Mucosa of rectum (tissue), 2 donors: ENCODE measurements at regions not wholly inside any gene's neighbourhood (a gene's known extent, or its start where the extent isn't known, plus 50 kb on each side); places are given as distances from the start of the nearest gene placed in this dataset.

Experiments
- H3K27ac ChIP-seq, 2 donors: one replicate each; pipeline ENCODE4 v1.7.0; 2013; ENCODE audit warnings: inconsistent platforms in 2 of 2, low read depth in 2 of 2, low read length in 2 of 2
- H3K27me3 ChIP-seq, 2 donors: one replicate each; pipeline ENCODE4 v1.7.0; 2013; ENCODE audit warnings: low read length in 2 of 2; ENCODE audit not compliant: control insufficient read depth in 2 of 2, insufficient read depth in 2 of 2
- H3K36me3 ChIP-seq, 2 donors: one replicate each; pipeline ENCODE4 v1.7.0; 2013; ENCODE audit warnings: low read length in 2 of 2; ENCODE audit not compliant: control insufficient read depth in 2 of 2, insufficient read depth in 2 of 2
- H3K4me1 ChIP-seq, 2 donors: one replicate each; pipeline ENCODE4 v1.7.0; 2013; ENCODE audit warnings: low read length in 2 of 2, mild to moderate bottlenecking in 1 of 2; ENCODE audit not compliant: control insufficient read depth in 2 of 2, insufficient read depth in 2 of 2
- H3K4me3 ChIP-seq, 2 donors: one replicate each; pipeline ENCODE4 v1.7.0; 2013; ENCODE audit warnings: low read length in 2 of 2
- H3K9ac ChIP-seq, 2 donors: one replicate each; pipeline ENCODE4 v1.7.0; 2013; ENCODE audit warnings: low read length in 2 of 2, low read depth in 1 of 2, mild to moderate bottlenecking in 1 of 2
- H3K9me3 ChIP-seq, 2 donors: one replicate each; pipeline ENCODE4 v1.7.0; 2013; ENCODE audit warnings: low read length in 2 of 2; ENCODE audit not compliant: control insufficient read depth in 2 of 2
- donor health status: healthy.
- donor health status: Normal muscosa, but diverticular disease.

GRCh38 chr4:140302151-140302859 lies 71.1 kb upstream of the SCOC start:
- Histone ChIP-seq H3K9me3 (no peaks in the 10 kb centered on the region), H3K4me3 (no peak overlapping the region), H3K9ac (no peak overlapping the region), H3K4me1 (peaks cover 4 to 11% of the 10 kb centered on the region in 2 donors), H3K36me3 (no peaks in the 10 kb centered on the region), H3K27me3 (no peaks in the 10 kb centered on the region), H3K27ac (no peak overlapping the region)

GRCh38 chr4:140300271-140300970 lies 73.0 kb upstream of the SCOC start:
- Histone ChIP-seq H3K27ac (no peak overlapping the region), H3K4me3 (no peak overlapping the region), H3K27me3 (no peaks in the 10 kb centered on the region), H3K9ac (no peak overlapping the region), H3K4me1 (peaks cover 4 to 6% of the 10 kb centered on the region in 2 donors), H3K36me3 (no peaks in the 10 kb centered on the region), H3K9me3 (no peaks in the 10 kb centered on the region)

DNA sequence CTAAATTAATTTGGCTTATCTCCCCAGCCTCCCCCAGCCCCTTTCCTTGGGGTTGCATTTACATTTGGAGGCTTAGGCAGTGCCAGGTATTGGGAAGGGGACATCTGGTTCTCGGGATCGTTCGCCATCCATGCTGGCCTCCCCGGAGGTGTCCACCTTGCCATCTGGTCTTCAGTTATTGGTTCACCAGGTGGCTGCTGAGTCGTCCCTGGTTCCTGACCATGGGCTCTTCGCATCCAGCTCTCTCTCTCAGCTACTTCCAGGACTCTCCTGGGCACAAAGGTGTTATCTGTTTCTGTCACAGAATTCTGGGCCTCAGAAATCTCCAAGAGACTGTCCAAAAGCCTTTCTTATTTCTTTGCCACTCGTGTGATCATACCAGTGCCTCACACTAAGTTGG lies 75.4 kb upstream of the SCOC start:
- Histone ChIP-seq H3K27ac (no peak overlapping the region), H3K27me3 (no peaks in the 10 kb centered on the region), H3K9me3 (no peaks in the 10 kb centered on the region), H3K36me3 (no peaks in the 10 kb centered on the region), H3K4me3 (no peak overlapping the region), H3K9ac (no peak overlapping the region), H3K4me1 (no peaks in the 10 kb centered on the region)

DNA sequence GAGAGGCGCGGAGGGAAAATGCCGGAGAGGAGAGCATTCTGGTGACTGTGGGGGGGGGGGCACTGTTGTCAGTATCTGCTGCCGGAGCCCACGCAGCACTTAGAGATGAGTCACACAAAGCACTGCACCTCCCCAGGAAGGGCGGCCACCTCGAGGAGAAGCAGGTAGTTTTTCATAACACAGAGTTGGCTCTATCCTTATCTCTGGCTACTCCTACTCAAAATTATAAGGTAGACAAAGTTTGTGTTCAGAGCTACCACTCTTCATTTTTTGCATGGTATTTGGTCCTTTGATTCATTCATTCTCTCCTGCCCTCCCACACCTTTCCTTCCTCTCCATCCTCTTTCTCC lies 76.2 kb upstream of the SCOC start:
- Histone ChIP-seq H3K4me1 (no peaks in the 10 kb centered on the region), H3K9ac (no peak overlapping the region), H3K9me3 (no peaks in the 10 kb centered on the region), H3K27me3 (no peaks in the 10 kb centered on the region), H3K4me3 (no peak overlapping the region), H3K36me3 (no peaks in the 10 kb centered on the region), H3K27ac (no peak overlapping the region)

DNA sequence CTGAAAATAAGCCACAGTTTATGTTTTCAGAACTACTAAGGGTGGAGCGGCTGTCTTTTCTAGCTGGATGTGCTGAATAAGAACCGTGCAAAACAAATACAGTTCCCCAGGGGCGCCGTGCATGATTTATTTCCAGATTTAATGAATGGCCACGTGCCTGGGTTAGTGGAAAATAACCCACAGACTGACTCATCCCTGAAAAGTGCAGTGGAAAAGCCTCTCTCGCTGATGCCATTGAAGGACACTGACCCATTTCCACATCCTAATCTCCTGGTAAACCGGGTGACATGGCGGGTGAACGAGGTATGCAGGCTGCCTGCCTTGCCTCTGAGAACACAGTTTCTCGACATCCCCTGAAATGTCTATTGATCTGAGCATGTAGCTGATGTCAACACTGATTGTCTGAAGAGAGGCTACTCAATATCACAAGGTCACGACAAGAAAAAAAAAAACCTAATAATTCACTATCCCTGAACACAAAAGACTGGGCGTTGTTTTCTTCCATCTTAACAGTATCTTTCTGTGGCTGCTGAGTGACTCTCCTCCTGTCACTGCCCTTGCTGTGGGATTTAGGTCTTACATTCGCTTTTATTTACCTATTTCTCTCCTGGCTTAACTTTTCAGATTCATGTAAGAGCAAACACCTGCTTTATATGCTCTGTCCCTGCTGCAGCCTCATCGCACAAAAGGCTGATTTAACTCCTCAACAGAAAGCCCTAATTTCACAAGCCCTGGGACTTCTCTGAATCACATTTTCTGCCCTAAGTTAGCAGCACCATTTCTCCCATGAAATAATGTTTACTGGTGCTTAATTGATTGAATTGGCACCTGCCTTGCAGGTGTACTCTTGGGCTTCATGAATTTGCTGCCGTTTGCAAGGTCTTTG lies 76.9 kb upstream of the SCOC start:
- H3K9ac ChIP-seq: no peak overlapping the region
- H3K9me3 ChIP-seq: no peaks in the 10 kb centered on the region
- H3K27ac ChIP-seq: no peak overlapping the region
- H3K4me3 ChIP-seq: no peak overlapping the region
- H3K27me3 ChIP-seq: no peaks in the 10 kb centered on the region
- no peaks in the 10 kb centered on the region for H3K36me3 ChIP-seq
- H3K4me1 ChIP-seq: no peaks in the 10 kb centered on the region

GRCh38 chr4:140293979-140294378 lies 79.5 kb upstream of the SCOC start:
- Histone ChIP-seq H3K4me3 (no peak overlapping the region), H3K9me3 (no peaks in the 10 kb centered on the region), H3K27me3 (no peaks in the 10 kb centered on the region), H3K9ac (no peak overlapping the region), H3K36me3 (no peaks in the 10 kb centered on the region), H3K4me1 (no peaks in the 10 kb centered on the region), H3K27ac (no peak overlapping the region)

GRCh38 chr4:140291259-140291658 lies 82.2 kb upstream of the SCOC start:
- H3K27ac ChIP-seq: no peak overlapping the region
- H3K36me3 ChIP-seq: no peaks in the 10 kb centered on the region
- H3K4me1 ChIP-seq: no peaks in the 10 kb centered on the region
- H3K9me3 ChIP-seq: no peaks in the 10 kb centered on the region
- no peak overlapping the region for H3K4me3 ChIP-seq
- no peaks in the 10 kb centered on the region for H3K27me3 ChIP-seq
- H3K9ac ChIP-seq: no peak overlapping the region

- H3K27me3 ChIP-seq: no peaks in the 10 kb centered on the region
- no peaks in the 10 kb centered on the region for H3K36me3 ChIP-seq
- no peak overlapping the region for H3K4me3 ChIP-seq
- H3K9me3 ChIP-seq: no peaks in the 10 kb centered on the region
- no peaks in the 10 kb centered on the region for H3K4me1 ChIP-seq
- H3K9ac ChIP-seq: no peak overlapping the region
- no peak overlapping the region for H3K27ac ChIP-seq
Observed at GRCh38 chr4:140289486-140289885, 84.0 kb upstream of the SCOC start.

GRCh38 chr4:140286456-140286855 lies 87.0 kb upstream of the SCOC start:
- Histone ChIP-seq H3K9ac (no peak overlapping the region), H3K4me3 (no peak overlapping the region), H3K36me3 (no peaks in the 10 kb centered on the region), H3K9me3 (no peaks in the 10 kb centered on the region), H3K4me1 (no peaks in the 10 kb centered on the region), H3K27ac (no peak overlapping the region), H3K27me3 (no peaks in the 10 kb centered on the region)

DNA sequence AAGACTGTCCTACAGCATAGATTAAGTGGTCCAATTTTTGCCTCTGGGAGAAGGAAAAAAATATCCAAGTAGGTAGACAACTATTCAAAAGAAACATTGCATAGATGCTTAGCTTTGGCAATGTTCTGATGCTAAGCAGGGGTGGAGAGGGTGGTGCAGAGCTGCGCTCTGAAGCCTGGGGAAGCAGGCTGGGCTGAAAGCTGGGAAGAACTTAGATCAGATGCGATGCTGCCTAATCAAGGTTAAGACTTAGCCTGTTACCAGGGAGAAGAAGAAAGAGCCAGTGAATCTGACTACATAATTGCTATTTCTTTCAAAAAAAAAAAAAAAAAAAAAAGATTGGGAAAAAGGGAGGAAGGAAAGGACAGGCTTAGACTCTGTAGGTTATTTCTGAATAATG lies 89.0 kb upstream of the SCOC start:
- no peak overlapping the region for H3K4me3 ChIP-seq
- no peak overlapping the region for H3K9ac ChIP-seq
- H3K36me3 ChIP-seq: no peaks in the 10 kb centered on the region
- H3K27me3 ChIP-seq: no peaks in the 10 kb centered on the region
- H3K9me3 ChIP-seq: no peaks in the 10 kb centered on the region
- no peak overlapping the region for H3K27ac ChIP-seq
- H3K4me1 ChIP-seq: no peaks in the 10 kb centered on the region
